OCI-LY1 (cell line): ENCODE measurements at regions not wholly inside any gene's neighbourhood (a gene's known extent, or its start where the extent isn't known, plus 50 kb on each side); places are given as distances from the start of the nearest gene placed in this dataset.

Experiments used
- H2AFZ ChIP-seq: fragments of 200-600 bp; sonication (generic), shearing (Covaris generic); 2 replicates; pipeline ENCODE4 v1.6.0; 2014; ENCODE audit warnings: antibody characterized with exemption, mild to moderate bottlenecking, low read length
- H3F3A ChIP-seq: fragments of 200-600 bp; sonication (generic), shearing (Covaris generic); 2 replicates; pipeline ENCODE4 v1.6.0; 2014; ENCODE audit warnings: mild to moderate bottlenecking, antibody characterized with exemption, low read length, moderate library complexity; ENCODE audit not compliant: insufficient read depth
- H3K27ac ChIP-seq: fragments of 200-600 bp; sonication (generic); 2 replicates; pipeline ENCODE4 v1.5.1; 2014; ENCODE audit warnings: low read length, mixed run types, mild to moderate bottlenecking, low read depth; ENCODE audit not compliant: poor library complexity, severe bottlenecking
- H3K27me3 ChIP-seq: fragments of 200-600 bp; sonication (generic); 2 replicates; pipeline ENCODE4 v1.6.0; 2014; ENCODE audit warnings: antibody characterized with exemption, mild to moderate bottlenecking, low read length, moderate library complexity; ENCODE audit not compliant: insufficient read depth
- H3K36me3 ChIP-seq: fragments of 200-600 bp; sonication (generic); 2 replicates; pipeline ENCODE4 v1.6.1; 2014; ENCODE audit warnings: mild to moderate bottlenecking, antibody characterized with exemption, low read length, moderate library complexity, mixed read lengths; ENCODE audit not compliant: insufficient read depth
- H3K4me1 ChIP-seq: fragments of 200-600 bp; sonication (generic); 2 replicates; pipeline ENCODE4 v1.5.1; 2014; ENCODE audit warnings: mild to moderate bottlenecking, low read length, moderate library complexity; ENCODE audit not compliant: insufficient read depth, severe bottlenecking
- H3K4me2 ChIP-seq: fragments of 200-600 bp; sonication (generic), shearing (Covaris generic); 2 replicates; pipeline ENCODE4 v1.6.1; 2014; ENCODE audit warnings: low read length
- H3K4me3 ChIP-seq: fragments of 200-600 bp; sonication (generic); 2 replicates; pipeline ENCODE4 v1.5.1; 2014; ENCODE audit warnings: low read length, low read depth, mild to moderate bottlenecking, mixed read lengths; ENCODE audit not compliant: poor library complexity, severe bottlenecking
- H3K79me2 ChIP-seq: fragments of 200-600 bp; shearing (Covaris generic); 2 replicates; pipeline ENCODE4 v1.6.1; 2016; ENCODE audit warnings: mixed run types, low read length, mixed read lengths; ENCODE audit not compliant: insufficient read depth
- H3K9ac ChIP-seq: fragments of 200-600 bp; sonication (generic), shearing (Covaris generic); 2 replicates; pipeline ENCODE4 v1.6.1; 2014; ENCODE audit warnings: mild to moderate bottlenecking, low read length, mixed read lengths
- H3K9me2 ChIP-seq: fragments of 200-600 bp; sonication (generic), shearing (Covaris generic); 2 replicates; pipeline ENCODE4 v1.6.1; 2014; ENCODE audit warnings: low read depth, mild to moderate bottlenecking, low read length, mixed read lengths
- H3K9me3 ChIP-seq: fragments of 200-600 bp; shearing (Covaris generic); 2 replicates; pipeline ENCODE4 v1.6.1; 2014; ENCODE audit warnings: low read length, mixed read lengths
- H4K20me1 ChIP-seq: fragments of 200-600 bp; sonication (generic), shearing (Covaris generic); 2 replicates; pipeline ENCODE4 v1.6.0; 2016; ENCODE audit warnings: mild to moderate bottlenecking, low read length; ENCODE audit not compliant: insufficient read depth
- CTCF ChIP-seq: fragments of 200-600 bp; sonication (generic), shearing (Covaris generic); IDR thresholded peaks from 2 replicates; pipeline ENCODE4 v1.5.1; 2017; ENCODE audit warnings: mild to moderate bottlenecking, antibody characterized with exemption, low read length, moderate library complexity, mixed read lengths
- EZH2 ChIP-seq: fragments of 200-600 bp; sonication (generic), shearing (Covaris generic); IDR thresholded peaks from 2 replicates; pipeline ENCODE4 v1.8.0; 2017; ENCODE audit warnings: borderline replicate concordance, mixed run types, mild to moderate bottlenecking, antibody characterized with exemption, low read length, moderate library complexity, mixed read lengths

GRCh38 chr14:106802413-106803364, 1276.3 kb downstream of the TMEM121 start:
- Histone ChIP-seq H3K79me2 (no peaks in the 10 kb centered on the region), H3K4me2 (peak overlapping the region; percentile 75), H3K9ac (peak overlapping the region; percentile 50), H3K4me1 (peaks cover 16% of the 10 kb centered on the region), H3F3A (no peaks in the 10 kb centered on the region), H2AFZ (peak overlapping the region; percentile 63), H3K9me2 (no peaks in the 10 kb centered on the region), H4K20me1 (no peaks in the 10 kb centered on the region), H3K27ac (no peak overlapping the region), H3K4me3 (peak overlapping the region; percentile 56), H3K36me3 (no peaks in the 10 kb centered on the region), H3K27me3 (no peaks in the 10 kb centered on the region), H3K9me3 (peaks cover 11% of the 10 kb centered on the region)
- peak; percentile 96 for TF ChIP-seq CTCF
- no peak for TF ChIP-seq EZH2

- Histone ChIP-seq H3K27ac (no peak overlapping the region), H3K4me3 (no peak overlapping the region), H3K4me2 (peak overlapping the region; percentile 75; the same call in 1 of the 2 replicates), H3K9ac (no peak overlapping the region), H4K20me1 (no peaks in the 10 kb centered on the region), H3K9me2 (no peaks in the 10 kb centered on the region), H3K4me1 (peaks cover 16% of the 10 kb centered on the region), H3K9me3 (peaks cover 8% of the 10 kb centered on the region), H3K79me2 (no peaks in the 10 kb centered on the region), H3K36me3 (no peaks in the 10 kb centered on the region), H3K27me3 (no peaks in the 10 kb centered on the region), H3F3A (no peaks in the 10 kb centered on the region), H2AFZ (no peak overlapping the region)
- TF ChIP-seq CTCF, result no peak
- no peak for TF ChIP-seq EZH2
Observed at GRCh38 chr14:106803379-106803778, 1277.0 kb downstream of the TMEM121 start.

GRCh38 chr14:106807493-106807892, 1281.1 kb downstream of the TMEM121 start:
- Histone ChIP-seq H3K9me2 (no peaks in the 10 kb centered on the region), H3K4me3 (no peak overlapping the region), H3K9me3 (no peaks in the 10 kb centered on the region), H3F3A (no peaks in the 10 kb centered on the region), H3K27ac (no peak overlapping the region), H4K20me1 (no peaks in the 10 kb centered on the region), H2AFZ (no peak overlapping the region), H3K4me2 (no peak overlapping the region), H3K36me3 (no peaks in the 10 kb centered on the region), H3K9ac (no peak overlapping the region), H3K79me2 (no peaks in the 10 kb centered on the region), H3K27me3 (no peaks in the 10 kb centered on the region), H3K4me1 (peaks cover 33% of the 10 kb centered on the region)
- TF ChIP-seq CTCF (no peak), EZH2 (no peak)
